ENCODE measurements at regions not wholly inside any gene's neighbourhood (a gene's known extent, or its start where the extent isn't known, plus 50 kb on each side); places are given as distances from the start of the nearest gene placed in this dataset.

DNA sequence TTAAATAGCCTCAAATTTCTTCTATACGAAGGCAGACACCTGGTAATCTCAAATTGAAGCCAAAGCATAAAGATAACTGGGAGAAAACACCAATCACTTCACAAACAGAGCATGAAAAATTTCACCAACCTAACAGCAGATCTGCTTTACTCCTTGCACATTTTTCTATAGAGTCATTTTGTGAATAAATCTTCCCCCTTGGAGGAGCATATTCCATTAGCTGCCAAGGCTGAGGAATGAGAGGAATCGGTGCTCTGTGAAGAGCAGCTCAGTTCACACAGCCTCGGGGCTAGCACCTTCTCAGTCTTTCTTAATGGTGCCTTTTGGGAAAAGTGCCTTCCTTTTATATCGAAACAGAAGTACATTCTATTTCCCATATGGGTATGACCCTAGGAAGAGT lies 1313.7 kb upstream of the NRXN1 start:
- no peak overlapping the region for H3K4me3 ChIP-seq
- POLR2A ChIA-PET (ENCODE audit: unreplicated experiment) = no interaction called here
- no peaks in the 10 kb centered on the region for H4K20me1 ChIP-seq (ENCODE audit: insufficient read depth)
- intact Hi-C loops (cut with micrococcal nuclease; ENCODE audit: unreplicated experiment) = no loop called here
- no peaks in the 10 kb centered on the region for H3K4me1 ChIP-seq (replicated peaks; ENCODE audit: insufficient read depth)
- no peaks in the 10 kb centered on the region for H3K9me3 ChIP-seq (ENCODE audit: insufficient read depth, low read depth)
- H3F3A ChIP-seq (ENCODE audit: insufficient read depth, low read depth) = no peaks in the 10 kb centered on the region
- no peak overlapping the region for H2AFZ ChIP-seq
- no peak overlapping the region for H3K27ac ChIP-seq
- no peak for DNase-seq
- H3K27me3 ChIP-seq (ENCODE audit: insufficient read depth, low read depth) = no peaks in the 10 kb centered on the region
- no peak for TF ChIP-seq EZH2 (IDR thresholded peaks at IDR 0.05; ENCODE audit: low read depth)
- TF ChIP-seq, protein P1, sequence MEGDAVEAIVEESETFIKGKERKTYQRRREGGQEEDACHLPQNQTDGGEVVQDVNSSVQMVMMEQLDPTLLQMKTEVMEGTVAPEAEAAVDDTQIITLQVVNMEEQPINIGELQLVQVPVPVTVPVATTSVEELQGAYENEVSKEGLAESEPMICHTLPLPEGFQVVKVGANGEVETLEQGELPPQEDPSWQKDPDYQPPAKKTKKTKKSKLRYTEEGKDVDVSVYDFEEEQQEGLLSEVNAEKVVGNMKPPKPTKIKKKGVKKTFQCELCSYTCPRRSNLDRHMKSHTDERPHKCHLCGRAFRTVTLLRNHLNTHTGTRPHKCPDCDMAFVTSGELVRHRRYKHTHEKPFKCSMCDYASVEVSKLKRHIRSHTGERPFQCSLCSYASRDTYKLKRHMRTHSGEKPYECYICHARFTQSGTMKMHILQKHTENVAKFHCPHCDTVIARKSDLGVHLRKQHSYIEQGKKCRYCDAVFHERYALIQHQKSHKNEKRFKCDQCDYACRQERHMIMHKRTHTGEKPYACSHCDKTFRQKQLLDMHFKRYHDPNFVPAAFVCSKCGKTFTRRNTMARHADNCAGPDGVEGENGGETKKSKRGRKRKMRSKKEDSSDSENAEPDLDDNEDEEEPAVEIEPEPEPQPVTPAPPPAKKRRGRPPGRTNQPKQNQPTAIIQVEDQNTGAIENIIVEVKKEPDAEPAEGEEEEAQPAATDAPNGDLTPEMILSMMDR (conservative IDR thresholded peaks at IDR 0.05) = no peak
- H3K4me2 ChIP-seq = no peak overlapping the region
- no peaks in the 10 kb centered on the region for H3K79me2 ChIP-seq (ENCODE audit: low read depth)
- CTCF ChIA-PET = no interaction called here
- H3K36me3 ChIP-seq (ENCODE audit: low read depth) = no peaks in the 10 kb centered on the region
- H3K9me2 ChIP-seq (ENCODE audit: insufficient read depth) = no peaks in the 10 kb centered on the region
- BruUV-seq (replicated peaks) = no TSS peak

- TF ChIP-seq, protein P1 (conservative IDR thresholded peaks at IDR 0.05) = no peak
- no peak for TF ChIP-seq EZH2 (IDR thresholded peaks at IDR 0.05; ENCODE audit: low read depth)
- no peaks in the 10 kb centered on the region for H4K20me1 ChIP-seq (ENCODE audit: insufficient read depth)
- H3F3A ChIP-seq (ENCODE audit: insufficient read depth, low read depth) = no peaks in the 10 kb centered on the region
- no peaks in the 10 kb centered on the region for H3K79me2 ChIP-seq (ENCODE audit: low read depth)
- H3K9me3 ChIP-seq (ENCODE audit: insufficient read depth, low read depth) = no peaks in the 10 kb centered on the region
- no peak overlapping the region for H3K4me2 ChIP-seq
- H2AFZ ChIP-seq = no peak overlapping the region
- no peaks in the 10 kb centered on the region for H3K9me2 ChIP-seq (ENCODE audit: insufficient read depth)
- no TSS peak for BruUV-seq (replicated peaks)
- H3K27me3 ChIP-seq (ENCODE audit: insufficient read depth, low read depth) = no peaks in the 10 kb centered on the region
- POLR2A ChIA-PET (ENCODE audit: unreplicated experiment) = no interaction called here
- H3K4me1 ChIP-seq (replicated peaks; ENCODE audit: insufficient read depth) = no peaks in the 10 kb centered on the region
- CTCF ChIA-PET = no interaction called here
- no peaks in the 10 kb centered on the region for H3K36me3 ChIP-seq (ENCODE audit: low read depth)
- no peak overlapping the region for H3K27ac ChIP-seq
- no peak for DNase-seq
- no peak overlapping the region for H3K4me3 ChIP-seq
- intact Hi-C loops (cut with micrococcal nuclease; ENCODE audit: unreplicated experiment) = no loop called here
Measured at GRCh38 chr2:52345082-52345481, 1313.2 kb upstream of the NRXN1 start.

DNA sequence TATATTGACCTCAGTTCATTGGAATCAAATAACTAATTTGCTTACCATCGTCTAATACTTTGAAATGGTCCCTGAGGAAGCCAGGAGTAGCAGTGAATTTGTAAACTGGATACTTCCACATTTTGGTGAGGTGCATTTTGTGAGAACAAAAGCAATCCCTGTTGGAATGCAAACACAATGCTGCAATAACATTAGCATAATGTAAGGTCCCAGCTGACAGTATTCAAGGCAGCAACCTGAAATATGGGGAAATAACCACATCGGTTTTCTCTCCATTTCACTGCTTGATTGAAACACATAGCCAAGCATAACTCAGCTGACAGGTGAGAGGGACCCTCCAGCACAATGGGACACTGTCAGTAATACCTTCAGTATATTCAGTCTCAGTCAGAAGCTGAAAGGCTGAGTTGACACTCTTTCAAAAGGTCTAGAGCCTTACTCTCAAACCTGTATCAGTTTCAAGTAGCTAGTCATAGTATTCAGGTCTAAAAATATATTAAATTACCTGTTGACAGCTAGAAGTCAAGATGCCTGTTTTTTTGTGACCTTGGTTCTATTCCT lies 1311.9 kb upstream of the NRXN1 start:
- Histone ChIP-seq H4K20me1 (ENCODE audit: insufficient read depth) (no peaks in the 10 kb centered on the region), H3F3A (ENCODE audit: insufficient read depth, low read depth) (no peaks in the 10 kb centered on the region), H3K4me3 (no peak overlapping the region), H3K36me3 (ENCODE audit: low read depth) (no peaks in the 10 kb centered on the region), H3K4me2 (no peak overlapping the region), H3K79me2 (ENCODE audit: low read depth) (no peaks in the 10 kb centered on the region), H3K4me1 (replicated peaks; ENCODE audit: insufficient read depth) (no peaks in the 10 kb centered on the region), H3K9me3 (ENCODE audit: insufficient read depth, low read depth) (no peaks in the 10 kb centered on the region), H3K9me2 (ENCODE audit: insufficient read depth) (no peaks in the 10 kb centered on the region), H3K27ac (no peak overlapping the region), H2AFZ (no peak overlapping the region), H3K27me3 (ENCODE audit: insufficient read depth, low read depth) (no peaks in the 10 kb centered on the region)
- no TSS peak for BruUV-seq (replicated peaks)
- TF ChIP-seq EZH2 (IDR thresholded peaks at IDR 0.05; ENCODE audit: low read depth) = no peak
- TF ChIP-seq, protein P1 (conservative IDR thresholded peaks at IDR 0.05) = no peak
- no peak for DNase-seq
- ChIA-PET CTCF (no interaction called here), POLR2A (ENCODE audit: unreplicated experiment) (no interaction called here)
- intact Hi-C loops (cut with micrococcal nuclease; ENCODE audit: unreplicated experiment) = no loop called here

Measured in PC-9 (cell line).